GM23338 (cell line): ENCODE measurements at regions not wholly inside any gene's neighbourhood (a gene's known extent, or its start where the extent isn't known, plus 50 kb on each side); places are given as distances from the start of the nearest gene placed in this dataset.

Experiments used
- CREB1 ChIP-seq: fragments of 250-450 bp; sonication (Bioruptor Pico); IDR thresholded peaks from 2 replicates; pipeline ENCODE4 v1.5.0; 2020; ENCODE audit warnings: low read depth, mild to moderate bottlenecking, moderate library complexity
- NANOG ChIP-seq: IDR thresholded peaks from 2 replicates; pipeline ENCODE4 v1.6.1; 2016; ENCODE audit warnings: antibody characterized with exemption, borderline replicate concordance
- ZNF114 ChIP-seq: fragments of 250-450 bp; sonication (Bioruptor Pico); IDR thresholded peaks from 2 replicates; pipeline ENCODE4 v1.5.0; 2020; ENCODE audit warnings: mild to moderate bottlenecking, moderate library complexity
- ZNF331 ChIP-seq: fragments of 250-450 bp; sonication (Bioruptor Pico); IDR thresholded peaks from 2 replicates; pipeline ENCODE4 v1.5.0; 2020; ENCODE audit warnings: low read depth, mild to moderate bottlenecking, moderate library complexity
- TF ChIP-seq, protein P1 (sequence below): fragments of 250-450 bp; sonication (Bioruptor Pico); IDR thresholded peaks from 2 replicates; pipeline ENCODE4 v1.5.0; 2020; ENCODE audit warnings: mild to moderate bottlenecking, moderate library complexity
- TF ChIP-seq, protein P2 (sequence below): IDR thresholded peaks from one replicate; pipeline ENCODE4 v1.6.1; 2018; ENCODE audit warnings: antibody characterized with exemption; ENCODE audit not compliant: unreplicated experiment

DNA sequence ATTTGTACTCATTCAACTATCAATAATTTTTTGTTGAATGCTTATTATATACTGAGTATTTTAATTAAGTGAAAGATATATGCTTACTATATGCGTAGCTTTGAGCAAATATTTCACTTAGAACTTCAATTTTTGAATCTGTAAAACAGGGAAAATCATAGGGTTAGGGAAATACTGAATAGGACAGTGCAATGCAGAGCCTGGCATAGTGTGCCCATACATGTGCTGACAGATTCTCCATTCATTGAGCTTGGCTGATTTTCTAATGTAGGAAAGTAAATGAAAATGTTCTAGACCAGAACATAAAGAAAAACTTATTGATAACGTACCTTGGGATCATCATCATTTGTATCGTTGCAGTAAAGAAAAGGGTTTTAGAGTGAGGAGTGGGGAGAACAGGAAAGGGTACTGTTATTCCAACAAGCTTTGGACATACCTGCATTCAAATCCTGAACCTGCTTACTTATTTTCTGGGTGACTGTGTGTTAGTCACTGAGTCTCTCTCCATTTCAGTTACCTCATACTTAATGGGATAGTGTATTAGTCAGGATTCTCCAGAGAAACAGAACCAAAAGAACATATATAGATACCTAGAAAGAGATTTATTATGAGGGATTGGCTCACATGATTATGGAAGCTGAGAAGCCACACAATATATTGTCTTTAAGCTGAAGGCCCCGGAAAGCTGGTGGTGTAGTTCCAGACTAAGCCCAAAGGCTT is 436.4 kb downstream of the ADAMTS20 start (continued):
- TF ChIP-seq, protein P1, sequence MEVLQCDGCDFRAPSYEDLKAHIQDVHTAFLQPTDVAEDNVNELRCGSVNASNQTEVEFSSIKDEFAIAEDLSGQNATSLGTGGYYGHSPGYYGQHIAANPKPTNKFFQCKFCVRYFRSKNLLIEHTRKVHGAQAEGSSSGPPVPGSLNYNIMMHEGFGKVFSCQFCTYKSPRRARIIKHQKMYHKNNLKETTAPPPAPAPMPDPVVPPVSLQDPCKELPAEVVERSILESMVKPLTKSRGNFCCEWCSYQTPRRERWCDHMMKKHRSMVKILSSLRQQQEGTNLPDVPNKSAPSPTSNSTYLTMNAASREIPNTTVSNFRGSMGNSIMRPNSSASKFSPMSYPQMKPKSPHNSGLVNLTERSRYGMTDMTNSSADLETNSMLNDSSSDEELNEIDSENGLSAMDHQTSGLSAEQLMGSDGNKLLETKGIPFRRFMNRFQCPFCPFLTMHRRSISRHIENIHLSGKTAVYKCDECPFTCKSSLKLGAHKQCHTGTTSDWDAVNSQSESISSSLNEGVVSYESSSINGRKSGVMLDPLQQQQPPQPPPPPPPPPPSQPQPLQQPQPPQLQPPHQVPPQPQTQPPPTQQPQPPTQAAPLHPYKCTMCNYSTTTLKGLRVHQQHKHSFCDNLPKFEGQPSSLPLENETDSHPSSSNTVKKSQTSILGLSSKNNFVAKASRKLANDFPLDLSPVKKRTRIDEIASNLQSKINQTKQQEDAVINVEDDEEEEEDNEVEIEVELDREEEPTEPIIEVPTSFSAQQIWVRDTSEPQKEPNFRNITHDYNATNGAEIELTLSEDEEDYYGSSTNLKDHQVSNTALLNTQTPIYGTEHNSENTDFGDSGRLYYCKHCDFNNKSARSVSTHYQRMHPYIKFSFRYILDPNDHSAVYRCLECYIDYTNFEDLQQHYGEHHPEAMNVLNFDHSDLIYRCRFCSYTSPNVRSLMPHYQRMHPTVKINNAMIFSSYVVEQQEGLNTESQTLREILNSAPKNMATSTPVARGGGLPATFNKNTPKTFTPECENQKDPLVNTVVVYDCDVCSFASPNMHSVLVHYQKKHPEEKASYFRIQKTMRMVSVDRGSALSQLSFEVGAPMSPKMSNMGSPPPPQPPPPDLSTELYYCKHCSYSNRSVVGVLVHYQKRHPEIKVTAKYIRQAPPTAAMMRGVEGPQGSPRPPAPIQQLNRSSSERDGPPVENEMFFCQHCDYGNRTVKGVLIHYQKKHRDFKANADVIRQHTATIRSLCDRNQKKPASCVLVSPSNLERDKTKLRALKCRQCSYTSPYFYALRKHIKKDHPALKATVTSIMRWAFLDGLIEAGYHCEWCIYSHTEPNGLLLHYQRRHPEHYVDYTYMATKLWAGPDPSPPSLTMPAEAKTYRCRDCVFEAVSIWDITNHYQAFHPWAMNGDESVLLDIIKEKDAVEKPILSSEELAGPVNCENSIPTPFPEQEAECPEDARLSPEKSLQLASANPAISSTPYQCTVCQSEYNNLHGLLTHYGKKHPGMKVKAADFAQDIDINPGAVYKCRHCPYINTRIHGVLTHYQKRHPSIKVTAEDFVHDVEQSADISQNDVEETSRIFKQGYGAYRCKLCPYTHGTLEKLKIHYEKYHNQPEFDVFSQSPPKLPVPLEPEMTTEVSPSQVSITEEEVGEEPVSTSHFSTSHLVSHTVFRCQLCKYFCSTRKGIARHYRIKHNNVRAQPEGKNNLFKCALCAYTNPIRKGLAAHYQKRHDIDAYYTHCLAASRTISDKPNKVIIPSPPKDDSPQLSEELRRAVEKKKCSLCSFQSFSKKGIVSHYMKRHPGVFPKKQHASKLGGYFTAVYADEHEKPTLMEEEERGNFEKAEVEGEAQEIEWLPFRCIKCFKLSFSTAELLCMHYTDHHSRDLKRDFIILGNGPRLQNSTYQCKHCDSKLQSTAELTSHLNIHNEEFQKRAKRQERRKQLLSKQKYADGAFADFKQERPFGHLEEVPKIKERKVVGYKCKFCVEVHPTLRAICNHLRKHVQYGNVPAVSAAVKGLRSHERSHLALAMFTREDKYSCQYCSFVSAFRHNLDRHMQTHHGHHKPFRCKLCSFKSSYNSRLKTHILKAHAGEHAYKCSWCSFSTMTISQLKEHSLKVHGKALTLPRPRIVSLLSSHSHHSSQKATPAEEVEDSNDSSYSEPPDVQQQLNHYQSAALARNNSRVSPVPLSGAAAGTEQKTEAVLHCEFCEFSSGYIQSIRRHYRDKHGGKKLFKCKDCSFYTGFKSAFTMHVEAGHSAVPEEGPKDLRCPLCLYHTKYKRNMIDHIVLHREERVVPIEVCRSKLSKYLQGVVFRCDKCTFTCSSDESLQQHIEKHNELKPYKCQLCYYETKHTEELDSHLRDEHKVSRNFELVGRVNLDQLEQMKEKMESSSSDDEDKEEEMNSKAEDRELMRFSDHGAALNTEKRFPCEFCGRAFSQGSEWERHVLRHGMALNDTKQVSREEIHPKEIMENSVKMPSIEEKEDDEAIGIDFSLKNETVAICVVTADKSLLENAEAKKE, result no peak
- TF ChIP-seq NANOG, result no peak
- TF ChIP-seq, protein P2, sequence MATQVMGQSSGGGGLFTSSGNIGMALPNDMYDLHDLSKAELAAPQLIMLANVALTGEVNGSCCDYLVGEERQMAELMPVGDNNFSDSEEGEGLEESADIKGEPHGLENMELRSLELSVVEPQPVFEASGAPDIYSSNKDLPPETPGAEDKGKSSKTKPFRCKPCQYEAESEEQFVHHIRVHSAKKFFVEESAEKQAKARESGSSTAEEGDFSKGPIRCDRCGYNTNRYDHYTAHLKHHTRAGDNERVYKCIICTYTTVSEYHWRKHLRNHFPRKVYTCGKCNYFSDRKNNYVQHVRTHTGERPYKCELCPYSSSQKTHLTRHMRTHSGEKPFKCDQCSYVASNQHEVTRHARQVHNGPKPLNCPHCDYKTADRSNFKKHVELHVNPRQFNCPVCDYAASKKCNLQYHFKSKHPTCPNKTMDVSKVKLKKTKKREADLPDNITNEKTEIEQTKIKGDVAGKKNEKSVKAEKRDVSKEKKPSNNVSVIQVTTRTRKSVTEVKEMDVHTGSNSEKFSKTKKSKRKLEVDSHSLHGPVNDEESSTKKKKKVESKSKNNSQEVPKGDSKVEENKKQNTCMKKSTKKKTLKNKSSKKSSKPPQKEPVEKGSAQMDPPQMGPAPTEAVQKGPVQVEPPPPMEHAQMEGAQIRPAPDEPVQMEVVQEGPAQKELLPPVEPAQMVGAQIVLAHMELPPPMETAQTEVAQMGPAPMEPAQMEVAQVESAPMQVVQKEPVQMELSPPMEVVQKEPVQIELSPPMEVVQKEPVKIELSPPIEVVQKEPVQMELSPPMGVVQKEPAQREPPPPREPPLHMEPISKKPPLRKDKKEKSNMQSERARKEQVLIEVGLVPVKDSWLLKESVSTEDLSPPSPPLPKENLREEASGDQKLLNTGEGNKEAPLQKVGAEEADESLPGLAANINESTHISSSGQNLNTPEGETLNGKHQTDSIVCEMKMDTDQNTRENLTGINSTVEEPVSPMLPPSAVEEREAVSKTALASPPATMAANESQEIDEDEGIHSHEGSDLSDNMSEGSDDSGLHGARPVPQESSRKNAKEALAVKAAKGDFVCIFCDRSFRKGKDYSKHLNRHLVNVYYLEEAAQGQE, result no peak
- TF ChIP-seq ZNF331 (CRISPR knock-in tag), result no peak
- no peak for TF ChIP-seq ZNF114 (CRISPR knock-in tag)
- no peak for TF ChIP-seq CREB1
